ENCODE measurements at regions not wholly inside any gene's neighbourhood (a gene's known extent, or its start where the extent isn't known, plus 50 kb on each side); places are given as distances from the start of the nearest gene placed in this dataset.
"Not testable (repeated sequence)": the region's sequence is repeated elsewhere in the genome, so short reads cannot be mapped to it uniquely, and the experiment has no call there.

DNA sequence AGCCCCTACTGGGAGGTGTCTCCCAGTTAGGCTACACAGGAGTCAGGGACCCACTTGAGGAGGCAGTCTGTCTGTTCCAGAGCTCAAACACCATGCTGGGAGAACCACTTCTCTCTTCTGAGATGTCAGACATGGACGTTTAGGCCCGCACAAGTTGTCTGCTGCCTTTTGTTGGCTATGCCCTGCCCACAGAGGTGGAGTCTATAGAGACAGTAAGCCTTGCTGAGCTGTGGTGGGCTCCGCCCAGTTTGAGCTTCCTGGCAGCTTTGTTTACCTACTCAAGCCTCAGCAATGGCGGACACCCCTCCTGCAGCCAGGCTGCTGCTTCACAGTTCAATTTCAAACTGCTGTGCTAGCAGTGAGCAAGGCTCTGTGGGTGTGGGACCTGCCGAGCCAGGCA lies 88.6 kb upstream of the HAND2 start:
- TF ChIP-seq, protein P1, sequence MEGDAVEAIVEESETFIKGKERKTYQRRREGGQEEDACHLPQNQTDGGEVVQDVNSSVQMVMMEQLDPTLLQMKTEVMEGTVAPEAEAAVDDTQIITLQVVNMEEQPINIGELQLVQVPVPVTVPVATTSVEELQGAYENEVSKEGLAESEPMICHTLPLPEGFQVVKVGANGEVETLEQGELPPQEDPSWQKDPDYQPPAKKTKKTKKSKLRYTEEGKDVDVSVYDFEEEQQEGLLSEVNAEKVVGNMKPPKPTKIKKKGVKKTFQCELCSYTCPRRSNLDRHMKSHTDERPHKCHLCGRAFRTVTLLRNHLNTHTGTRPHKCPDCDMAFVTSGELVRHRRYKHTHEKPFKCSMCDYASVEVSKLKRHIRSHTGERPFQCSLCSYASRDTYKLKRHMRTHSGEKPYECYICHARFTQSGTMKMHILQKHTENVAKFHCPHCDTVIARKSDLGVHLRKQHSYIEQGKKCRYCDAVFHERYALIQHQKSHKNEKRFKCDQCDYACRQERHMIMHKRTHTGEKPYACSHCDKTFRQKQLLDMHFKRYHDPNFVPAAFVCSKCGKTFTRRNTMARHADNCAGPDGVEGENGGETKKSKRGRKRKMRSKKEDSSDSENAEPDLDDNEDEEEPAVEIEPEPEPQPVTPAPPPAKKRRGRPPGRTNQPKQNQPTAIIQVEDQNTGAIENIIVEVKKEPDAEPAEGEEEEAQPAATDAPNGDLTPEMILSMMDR (IDR thresholded peaks at IDR 0.05) = not testable (repeated sequence)
- not testable (repeated sequence) for TF ChIP-seq ZFX (IDR thresholded peaks at IDR 0.05; ENCODE audit: borderline replicate concordance)

Data from 22Rv1 (cell line).